ENCODE measurements at regions not wholly inside any gene's neighbourhood (a gene's known extent, or its start where the extent isn't known, plus 50 kb on each side); places are given as distances from the start of the nearest gene placed in this dataset.

DNA sequence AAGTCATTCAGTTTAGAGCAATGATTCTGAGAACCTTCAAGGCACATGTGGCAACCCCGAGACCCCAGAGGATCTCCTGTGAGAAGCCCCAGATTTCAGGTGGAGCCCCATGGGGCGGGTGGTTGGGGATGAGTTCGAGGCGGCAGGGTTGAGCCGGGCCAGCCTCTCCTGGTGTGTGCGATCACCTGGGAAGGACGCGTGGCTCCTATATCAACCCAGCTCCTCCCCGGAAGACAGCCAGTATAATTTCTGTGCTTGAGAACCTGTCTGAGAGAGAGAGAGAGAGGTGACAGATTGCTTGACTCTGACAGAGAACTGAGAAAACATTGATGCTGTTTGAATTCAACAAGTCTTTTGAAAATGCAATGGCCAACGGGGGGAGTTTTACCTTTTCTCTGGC, 89.0 kb downstream of the TEX29 start:
- TF ChIP-seq POLR2A (IDR thresholded peaks at IDR 0.05): no peak
- TF ChIP-seq, protein P1, sequence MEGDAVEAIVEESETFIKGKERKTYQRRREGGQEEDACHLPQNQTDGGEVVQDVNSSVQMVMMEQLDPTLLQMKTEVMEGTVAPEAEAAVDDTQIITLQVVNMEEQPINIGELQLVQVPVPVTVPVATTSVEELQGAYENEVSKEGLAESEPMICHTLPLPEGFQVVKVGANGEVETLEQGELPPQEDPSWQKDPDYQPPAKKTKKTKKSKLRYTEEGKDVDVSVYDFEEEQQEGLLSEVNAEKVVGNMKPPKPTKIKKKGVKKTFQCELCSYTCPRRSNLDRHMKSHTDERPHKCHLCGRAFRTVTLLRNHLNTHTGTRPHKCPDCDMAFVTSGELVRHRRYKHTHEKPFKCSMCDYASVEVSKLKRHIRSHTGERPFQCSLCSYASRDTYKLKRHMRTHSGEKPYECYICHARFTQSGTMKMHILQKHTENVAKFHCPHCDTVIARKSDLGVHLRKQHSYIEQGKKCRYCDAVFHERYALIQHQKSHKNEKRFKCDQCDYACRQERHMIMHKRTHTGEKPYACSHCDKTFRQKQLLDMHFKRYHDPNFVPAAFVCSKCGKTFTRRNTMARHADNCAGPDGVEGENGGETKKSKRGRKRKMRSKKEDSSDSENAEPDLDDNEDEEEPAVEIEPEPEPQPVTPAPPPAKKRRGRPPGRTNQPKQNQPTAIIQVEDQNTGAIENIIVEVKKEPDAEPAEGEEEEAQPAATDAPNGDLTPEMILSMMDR (IDR thresholded peaks at IDR 0.05): no peak
